Uterus (tissue), 3 donors: ENCODE measurements at regions not wholly inside any gene's neighbourhood (a gene's known extent, or its start where the extent isn't known, plus 50 kb on each side); places are given as distances from the start of the nearest gene placed in this dataset.

Source experiments
- DNase-seq, 2 donors: peaks; one replicate each; pipeline ENCODE4 v3.0.0-alpha.2; 2019 to 2020
- H3K27ac ChIP-seq, 2 donors: fragments of 200-600 bp; sonication (generic); 1 replicate in 1 of 2; 2 replicates in 1 of 2; pipeline ENCODE4 v1.5.1; 2016 to 2018
- H3K27me3 ChIP-seq, 2 donors: fragments of 200-600 bp; sonication (generic); one replicate each; pipeline ENCODE4 v1.5.1; 2018 to 2019; ENCODE audit warnings: control low read depth in 1 of 2
- H3K36me3 ChIP-seq, 2 donors: fragments of 200-600 bp; sonication (generic); one replicate each; pipeline ENCODE4 v1.5.1; 2019; ENCODE audit warnings: control low read depth in 1 of 2
- H3K4me1 ChIP-seq, 2 donors: fragments of 200-600 bp; sonication (generic); one replicate each; pipeline ENCODE4 v1.5.1; 2018 to 2019; ENCODE audit warnings: control low read depth in 1 of 2
- H3K4me3 ChIP-seq, 2 donors: fragments of 200-600 bp; sonication (generic); 1 replicate in 1 of 2; 2 replicates in 1 of 2; pipeline ENCODE4 v1.5.1; 2018 to 2019; ENCODE audit warnings: mild to moderate bottlenecking in 1 of 2
- H3K9me3 ChIP-seq, 2 donors: fragments of 200-600 bp; sonication (generic); one replicate each; pipeline ENCODE4 v1.5.1; 2019; ENCODE audit warnings: control low read depth in 1 of 2
- POLR2A ChIP-seq, 2 donors: fragments of 450-650 bp; IDR thresholded peaks; one replicate each; pipeline ENCODE4 v1.6.1; 2016; ENCODE audit warnings: antibody characterized with exemption in 2 of 2, mild to moderate bottlenecking in 1 of 2, moderate library complexity in 1 of 2
- intact Hi-C: fragments of 100-400 bp; cut with DNase I; formaldehyde crosslinking; loops from one replicate; pipeline ENCODE4 v1.15.1; 2023; ENCODE audit warnings: low total_unique reads
- TF ChIP-seq, protein P1 (sequence below), 4 experiments: fragments of 200-600 bp in 2 of 4; fragments of 450-650 bp in 2 of 4; sonication (generic) in 2 of 4; IDR thresholded peaks; one replicate each; pipeline ENCODE4 v1.5.1; 2016 to 2019; ENCODE audit warnings: antibody characterized with exemption in 4 of 4, mild to moderate bottlenecking in 2 of 4, moderate library complexity in 1 of 4
- donor health status: DM: yes; HTN: yes; CAD: no.

GRCh38 chr4:7118013-7118832 is 50.4 kb upstream of the GRPEL1 start:
- Histone ChIP-seq H3K27me3 (no peaks in the 10 kb centered on the region), H3K36me3 (no peaks in the 10 kb centered on the region), H3K27ac (no peak overlapping the region), H3K9me3 (no peaks in the 10 kb centered on the region), H3K4me3 (no peak overlapping the region), H3K4me1 (no peaks in the 10 kb centered on the region)
- no peak for DNase-seq
- intact Hi-C loops = no loop called here
- no peak for TF ChIP-seq POLR2A (IDR thresholded peaks at IDR 0.05)
- TF ChIP-seq, protein P1, sequence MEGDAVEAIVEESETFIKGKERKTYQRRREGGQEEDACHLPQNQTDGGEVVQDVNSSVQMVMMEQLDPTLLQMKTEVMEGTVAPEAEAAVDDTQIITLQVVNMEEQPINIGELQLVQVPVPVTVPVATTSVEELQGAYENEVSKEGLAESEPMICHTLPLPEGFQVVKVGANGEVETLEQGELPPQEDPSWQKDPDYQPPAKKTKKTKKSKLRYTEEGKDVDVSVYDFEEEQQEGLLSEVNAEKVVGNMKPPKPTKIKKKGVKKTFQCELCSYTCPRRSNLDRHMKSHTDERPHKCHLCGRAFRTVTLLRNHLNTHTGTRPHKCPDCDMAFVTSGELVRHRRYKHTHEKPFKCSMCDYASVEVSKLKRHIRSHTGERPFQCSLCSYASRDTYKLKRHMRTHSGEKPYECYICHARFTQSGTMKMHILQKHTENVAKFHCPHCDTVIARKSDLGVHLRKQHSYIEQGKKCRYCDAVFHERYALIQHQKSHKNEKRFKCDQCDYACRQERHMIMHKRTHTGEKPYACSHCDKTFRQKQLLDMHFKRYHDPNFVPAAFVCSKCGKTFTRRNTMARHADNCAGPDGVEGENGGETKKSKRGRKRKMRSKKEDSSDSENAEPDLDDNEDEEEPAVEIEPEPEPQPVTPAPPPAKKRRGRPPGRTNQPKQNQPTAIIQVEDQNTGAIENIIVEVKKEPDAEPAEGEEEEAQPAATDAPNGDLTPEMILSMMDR (IDR thresholded peaks at IDR 0.05) = no peak
